OCI-LY3 (cell line): ENCODE measurements at regions not wholly inside any gene's neighbourhood (a gene's known extent, or its start where the extent isn't known, plus 50 kb on each side); places are given as distances from the start of the nearest gene placed in this dataset.

Experiments
- H2AFZ ChIP-seq: fragments of 200-600, 300-600 bp; shearing (Covaris generic); 2 replicates; pipeline ENCODE4 v1.6.0; 2014; ENCODE audit warnings: antibody characterized with exemption, low read depth, low read length
- H3K27ac ChIP-seq: fragments of 200-600, 300-600 bp; sonication (generic); 2 replicates; pipeline ENCODE4 v1.5.1; 2014; ENCODE audit warnings: mild to moderate bottlenecking, low read length, moderate library complexity, mixed read lengths
- H3K27me3 ChIP-seq: fragments of 200-600, 300-600 bp; sonication (generic); 2 replicates; pipeline ENCODE4 v1.6.1; 2014; ENCODE audit warnings: low read depth, low read length, mixed read lengths
- H3K36me3 ChIP-seq: fragments of 200-600, 300-600 bp; sonication (generic); replicated peaks from 2 replicates; pipeline ENCODE3; 2014; ENCODE audit warnings: low read depth, low read length, mixed read lengths
- H3K4me1 ChIP-seq: fragments of 300-600, 200-600 bp; sonication (generic); 2 replicates; pipeline ENCODE4 v1.6.1; 2014; ENCODE audit warnings: low read length, mixed read lengths
- H3K4me2 ChIP-seq: fragments of 200-600, 300-600 bp; sonication (generic); 2 replicates; pipeline ENCODE4 v1.6.1; 2014; ENCODE audit warnings: low read length, mixed read lengths
- H3K4me3 ChIP-seq: fragments of 300-600, 200-600 bp; sonication (generic); 2 replicates; pipeline ENCODE4 v1.5.1; 2014; ENCODE audit warnings: antibody characterized with exemption, mild to moderate bottlenecking, low read length, moderate library complexity
- H3K79me2 ChIP-seq: fragments of 300-600, 200-600 bp; shearing (Covaris generic); 2 replicates; pipeline ENCODE4 v1.6.1; 2014; ENCODE audit warnings: mild to moderate bottlenecking, low read length, mixed read lengths
- H3K9ac ChIP-seq: fragments of 300-600, 200-600 bp; shearing (Covaris generic); 2 replicates; pipeline ENCODE4 v1.6.0; 2014; ENCODE audit warnings: mild to moderate bottlenecking, low read length, moderate library complexity
- H3K9me3 ChIP-seq: fragments of 200-600, 300-600 bp; shearing (Covaris generic); 2 replicates; pipeline ENCODE4 v1.6.1; 2014; ENCODE audit warnings: low read length, mixed read lengths; ENCODE audit not compliant: insufficient read depth
- H4K20me1 ChIP-seq: fragments of 200-600, 300-600 bp; sonication (generic); 2 replicates; pipeline ENCODE4 v1.6.1; 2016; ENCODE audit warnings: low read length, mixed read lengths; ENCODE audit not compliant: insufficient read depth
- CTCF ChIP-seq: fragments of 200-600, 300-600 bp; sonication (generic); IDR thresholded peaks from 2 replicates; pipeline ENCODE4 v1.5.1; 2014; ENCODE audit warnings: antibody characterized with exemption, low read length, low read depth
- EZH2phosphoT487 ChIP-seq: fragments of 200-600 bp; shearing (Covaris generic); IDR thresholded peaks from 2 replicates; pipeline ENCODE4 v1.6.1; 2018; ENCODE audit warnings: antibody characterized with exemption, mixed run types, low read depth

- H4K20me1 ChIP-seq = no peaks in the 10 kb centered on the region
- H2AFZ ChIP-seq = no peak overlapping the region
- TF ChIP-seq EZH2phosphoT487 (no peak), CTCF (no peak)
- H3K27me3 ChIP-seq = no peaks in the 10 kb centered on the region
- H3K79me2 ChIP-seq = no peaks in the 10 kb centered on the region
- H3K4me2 ChIP-seq = no peak overlapping the region
- no peak overlapping the region for H3K27ac ChIP-seq
- no peaks in the 10 kb centered on the region for H3K4me1 ChIP-seq
- no peak overlapping the region for H3K9ac ChIP-seq
- no peaks in the 10 kb centered on the region for H3K36me3 ChIP-seq
- no peak overlapping the region for H3K4me3 ChIP-seq
- peaks cover 17% of the 10 kb centered on the region; the same call in 1 of the 2 replicates for H3K9me3 ChIP-seq
Measured at GRCh38 chr18:66937546-66937945, 333.7 kb upstream of the CDH19 start.

- no peak overlapping the region for H3K4me3 ChIP-seq
- H3K36me3 ChIP-seq = no peaks in the 10 kb centered on the region
- H3K79me2 ChIP-seq = no peaks in the 10 kb centered on the region
- TF ChIP-seq CTCF (no peak), EZH2phosphoT487 (no peak)
- no peaks in the 10 kb centered on the region for H4K20me1 ChIP-seq
- no peaks in the 10 kb centered on the region for H3K4me1 ChIP-seq
- H2AFZ ChIP-seq = no peak overlapping the region
- H3K4me2 ChIP-seq = no peak overlapping the region
- H3K9ac ChIP-seq = no peak overlapping the region
- no peaks in the 10 kb centered on the region for H3K9me3 ChIP-seq
- no peaks in the 10 kb centered on the region for H3K27me3 ChIP-seq
- no peak overlapping the region for H3K27ac ChIP-seq
Measured at GRCh38 chr18:66931010-66931409, 327.1 kb upstream of the CDH19 start.

- Histone ChIP-seq H3K9ac (no peak overlapping the region), H2AFZ (no peak overlapping the region), H3K36me3 (no peaks in the 10 kb centered on the region), H3K4me3 (no peak overlapping the region), H3K27ac (no peak overlapping the region), H3K27me3 (no peaks in the 10 kb centered on the region), H3K4me1 (no peaks in the 10 kb centered on the region), H3K4me2 (no peak overlapping the region), H4K20me1 (no peaks in the 10 kb centered on the region), H3K9me3 (no peaks in the 10 kb centered on the region), H3K79me2 (no peaks in the 10 kb centered on the region)
- TF ChIP-seq CTCF = no peak
- TF ChIP-seq EZH2phosphoT487 = no peak
Measured at GRCh38 chr18:66916834-66917233, 312.9 kb upstream of the CDH19 start.

- no peaks in the 10 kb centered on the region for H4K20me1 ChIP-seq
- TF ChIP-seq EZH2phosphoT487 (no peak), CTCF (no peak)
- H2AFZ ChIP-seq = no peak overlapping the region
Measured at GRCh38 chr18:66900837-66901236, 296.9 kb upstream of the CDH19 start.

More at GRCh38 chr18:66900837-66901236, 296.9 kb upstream of the CDH19 start:
- no peak overlapping the region for H3K4me2 ChIP-seq
- no peaks in the 10 kb centered on the region for H3K9me3 ChIP-seq
- no peaks in the 10 kb centered on the region for H3K36me3 ChIP-seq
- H3K79me2 ChIP-seq = no peaks in the 10 kb centered on the region
- no peaks in the 10 kb centered on the region for H3K4me1 ChIP-seq
- H3K9ac ChIP-seq = no peak overlapping the region
- H3K27ac ChIP-seq = no peak overlapping the region
- no peaks in the 10 kb centered on the region for H3K27me3 ChIP-seq
- no peak overlapping the region for H3K4me3 ChIP-seq
